NCI-H2081 (cell line): ENCODE measurements at regions not wholly inside any gene's neighbourhood (a gene's known extent, or its start where the extent isn't known, plus 50 kb on each side); places are given as distances from the start of the nearest gene placed in this dataset.

ENCODE experiments used
- DNase-seq, 2 experiments: peaks; one replicate each; lab custom pipeline; 2025; lab: John Stamatoyannopoulos, UW

DNA sequence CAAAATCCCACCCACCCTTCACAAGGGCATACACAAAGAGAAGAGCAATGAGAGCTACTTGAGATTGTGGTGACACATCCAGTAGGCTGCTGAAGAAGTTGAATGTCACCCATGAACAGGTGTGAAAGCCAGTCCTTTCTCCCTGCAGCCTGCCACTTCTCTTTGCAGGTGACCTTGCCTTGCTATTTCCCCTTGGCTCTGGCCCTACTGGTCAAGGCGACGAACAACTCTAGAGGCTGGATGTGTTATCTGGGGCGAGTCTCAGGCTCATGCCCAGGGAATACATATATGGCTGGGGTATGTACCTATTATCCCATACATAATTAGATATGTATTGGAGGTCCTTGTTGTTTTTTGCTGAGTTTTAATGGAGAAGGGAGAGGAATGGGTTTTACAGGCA, 70.2 kb upstream of the EGLN3 start:
- no peak for DNase-seq

DNA sequence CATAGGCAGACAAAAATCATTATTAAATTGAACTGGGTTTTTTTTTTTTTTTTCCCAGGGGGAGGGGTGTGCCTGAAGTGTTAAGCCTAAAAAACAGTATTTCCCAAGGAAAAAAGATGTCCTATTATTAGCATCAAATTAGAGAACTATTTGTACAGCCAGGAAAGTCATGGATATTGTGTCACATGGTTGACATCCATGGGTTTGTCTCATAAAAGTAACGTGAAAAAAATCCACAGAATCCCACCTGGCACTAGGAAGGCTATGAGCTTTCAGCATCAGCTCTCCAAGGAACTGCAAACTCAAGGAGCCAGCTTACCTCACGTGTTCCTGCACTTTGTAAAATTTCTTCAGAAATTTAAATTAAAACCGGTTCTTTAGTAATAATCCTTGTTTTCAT, 69.1 kb upstream of the EGLN3 start:
- DNase-seq: no peak

DNA sequence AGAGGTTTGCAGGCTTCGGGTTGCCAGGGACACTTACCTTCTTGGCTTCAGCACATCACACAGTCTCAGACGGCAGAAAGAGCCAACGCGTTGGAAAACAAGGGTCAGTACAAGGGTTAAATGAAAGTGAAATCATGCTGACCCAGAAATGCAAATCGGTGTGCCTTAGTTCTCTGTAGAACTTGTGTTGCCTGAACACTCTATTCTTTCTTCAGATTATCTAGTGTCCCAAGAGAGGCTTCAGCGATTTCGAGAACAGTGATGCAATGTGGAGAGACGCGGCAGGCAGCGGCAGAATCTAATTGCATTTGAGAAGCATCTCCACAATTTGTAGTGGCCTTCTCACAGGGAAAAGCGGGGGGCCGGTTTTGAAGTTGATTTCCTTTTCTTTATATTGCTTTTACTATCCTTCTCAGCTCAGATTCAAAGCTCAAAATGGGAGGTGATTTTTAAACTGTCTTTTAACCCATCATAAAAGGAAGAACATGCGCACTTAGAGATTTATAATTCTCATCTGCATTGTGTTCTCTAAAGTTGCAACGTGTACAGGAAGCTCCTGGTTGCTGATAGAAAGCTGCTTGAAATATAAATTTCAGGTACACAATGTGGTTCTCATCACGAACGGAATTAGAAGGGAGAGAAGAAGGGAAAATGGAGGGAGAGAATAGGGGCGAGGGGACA, 67.8 kb upstream of the EGLN3 start:
- no peak for DNase-seq

DNA sequence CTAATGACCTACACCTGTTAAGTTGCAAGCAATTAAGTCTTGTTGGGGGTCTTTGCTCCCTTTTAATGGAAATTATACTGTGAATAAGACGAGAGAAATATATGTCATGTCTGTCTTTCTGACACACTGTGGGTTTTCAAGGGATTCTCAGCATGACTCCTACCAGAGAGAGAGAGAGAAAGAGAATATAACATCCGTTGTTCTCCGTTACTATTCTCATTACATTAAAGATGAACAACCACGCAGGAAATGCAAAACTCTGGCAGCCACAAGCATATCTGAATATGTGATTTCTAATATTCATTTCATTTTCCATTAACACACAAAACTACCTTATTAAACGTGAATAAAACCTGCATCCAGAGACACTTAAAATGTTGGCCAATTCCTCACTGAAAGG, 67.3 kb upstream of the EGLN3 start:
- no peak for DNase-seq

DNA sequence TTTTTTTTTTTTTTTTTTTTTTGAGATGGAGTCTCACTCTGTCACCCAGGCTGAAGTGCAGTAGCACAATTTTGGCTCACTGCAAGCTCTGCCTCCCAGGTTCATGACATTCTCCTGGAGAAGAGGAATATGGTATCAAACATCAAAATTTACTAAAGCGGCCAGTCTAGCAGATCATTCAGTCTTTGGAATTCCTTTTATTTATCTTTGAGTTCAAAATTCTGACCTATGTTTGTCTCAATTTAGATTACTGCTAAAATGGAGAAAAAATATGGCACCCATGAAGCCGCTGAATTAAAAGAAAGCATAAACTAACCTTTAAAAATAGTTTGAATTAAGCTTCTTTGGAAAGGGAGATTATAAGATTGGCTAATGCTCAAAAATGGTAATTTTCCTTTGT, 64.5 kb upstream of the EGLN3 start:
- DNase-seq: no peak

DNA sequence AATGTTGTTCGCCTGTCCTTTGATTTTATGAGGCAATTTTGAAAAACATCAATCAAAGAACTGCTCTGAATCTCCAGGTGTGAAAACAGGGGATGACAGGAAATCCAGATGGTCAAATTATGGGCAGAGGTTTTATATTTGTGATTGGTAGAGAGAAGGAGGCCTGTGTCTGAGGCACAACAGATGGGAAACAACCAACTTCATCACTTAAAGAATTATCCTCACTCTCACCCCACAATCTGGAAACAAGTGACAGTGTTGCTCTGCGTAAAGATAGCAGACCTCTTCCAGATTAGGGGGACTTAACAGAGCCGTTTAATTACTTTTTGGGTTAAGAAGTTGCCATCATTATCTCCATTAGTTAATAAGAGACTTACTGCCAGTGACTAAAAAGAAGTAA, 64.1 kb upstream of the EGLN3 start:
- DNase-seq: no peak

DNA sequence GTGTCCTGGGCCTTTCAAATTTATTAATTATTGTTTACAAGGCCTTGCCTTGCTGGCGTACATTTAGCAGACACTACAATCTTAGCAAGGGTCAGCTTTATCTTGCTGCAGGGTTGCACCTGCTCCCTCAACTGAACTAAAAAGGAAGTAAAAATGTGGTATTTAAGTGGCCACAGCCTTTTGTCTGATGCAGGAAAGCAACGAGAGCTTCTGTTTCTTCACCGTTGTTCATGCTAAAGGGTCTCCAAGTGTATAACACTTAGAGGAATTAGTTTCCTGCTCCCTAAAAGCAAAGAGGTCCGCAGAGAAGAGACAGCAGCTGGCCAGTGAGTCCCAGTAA, 62.8 kb upstream of the EGLN3 start:
- DNase-seq: no peak

DNA sequence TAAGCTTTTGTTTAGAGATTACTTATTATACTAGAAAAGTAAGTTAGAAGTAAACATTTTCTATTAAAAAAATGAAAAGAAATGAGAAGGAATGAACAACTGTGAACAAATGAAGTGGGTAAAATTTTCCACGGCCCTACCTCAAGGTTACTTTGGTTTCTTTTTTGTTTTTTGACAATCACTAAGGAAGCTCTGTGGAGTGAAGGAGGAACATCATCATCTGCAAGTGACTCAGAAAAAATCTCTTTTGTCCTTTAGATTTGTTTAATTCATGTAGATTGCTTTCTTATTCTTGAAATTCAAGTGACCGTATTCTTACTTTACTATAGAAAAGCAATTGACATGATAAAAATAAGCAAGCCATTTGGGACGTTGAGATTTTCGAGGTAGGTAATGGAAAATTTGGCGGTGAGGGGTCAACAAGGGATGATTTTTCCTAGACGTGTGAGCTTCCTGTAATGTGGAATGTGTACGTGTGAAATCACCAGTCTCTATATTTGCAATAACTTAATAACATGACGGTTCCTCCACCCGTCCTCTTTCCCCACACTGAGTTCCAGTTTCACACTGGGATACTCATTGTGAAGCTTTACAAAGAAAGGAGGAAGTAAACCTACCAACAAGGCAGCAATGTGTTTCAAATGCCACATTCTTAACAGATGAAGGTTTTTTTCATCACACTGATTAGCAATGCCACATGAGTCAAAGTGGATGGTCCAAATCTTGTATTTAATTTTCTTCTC, 62.3 kb upstream of the EGLN3 start:
- no peak for DNase-seq

DNA sequence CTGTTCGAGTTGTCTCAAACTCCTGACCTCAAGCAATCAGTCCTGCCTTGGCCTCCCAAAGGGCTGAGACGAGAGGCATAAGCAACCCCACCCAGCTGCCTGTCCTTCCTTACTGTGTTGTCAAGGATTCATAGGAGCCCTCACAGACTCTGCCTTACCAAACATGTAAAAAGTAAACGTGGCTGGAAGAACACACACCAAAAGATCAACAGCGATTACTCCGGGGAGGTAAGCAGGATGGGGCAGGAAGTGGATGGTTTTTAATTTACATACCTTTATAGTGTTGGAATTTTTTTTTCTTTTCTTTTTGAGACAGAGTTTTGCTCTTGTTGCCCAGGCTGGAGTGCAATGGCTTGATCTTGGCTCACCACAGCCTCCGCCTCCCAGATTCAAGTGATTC, 61.5 kb upstream of the EGLN3 start:
- DNase-seq: no peak

DNA sequence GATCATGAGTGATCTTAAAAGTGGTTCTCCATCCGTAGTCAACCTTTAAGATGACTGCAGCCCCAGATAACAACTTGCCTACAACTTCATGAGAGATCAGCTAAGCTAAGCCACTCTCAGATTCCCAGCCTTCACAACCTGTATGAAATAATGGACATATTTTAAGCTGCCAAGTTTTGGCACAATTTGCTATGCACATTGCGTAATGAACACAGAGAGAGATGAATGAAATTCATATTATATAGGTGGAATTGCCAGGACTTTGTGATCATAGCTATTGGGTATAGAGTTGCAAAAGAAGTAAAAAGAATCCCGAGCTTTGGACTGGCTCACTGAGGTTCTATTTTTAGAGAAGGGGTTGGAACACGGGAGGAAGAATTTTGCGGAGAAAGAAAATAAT, 59.1 kb upstream of the EGLN3 start:
- DNase-seq: no peak

DNA sequence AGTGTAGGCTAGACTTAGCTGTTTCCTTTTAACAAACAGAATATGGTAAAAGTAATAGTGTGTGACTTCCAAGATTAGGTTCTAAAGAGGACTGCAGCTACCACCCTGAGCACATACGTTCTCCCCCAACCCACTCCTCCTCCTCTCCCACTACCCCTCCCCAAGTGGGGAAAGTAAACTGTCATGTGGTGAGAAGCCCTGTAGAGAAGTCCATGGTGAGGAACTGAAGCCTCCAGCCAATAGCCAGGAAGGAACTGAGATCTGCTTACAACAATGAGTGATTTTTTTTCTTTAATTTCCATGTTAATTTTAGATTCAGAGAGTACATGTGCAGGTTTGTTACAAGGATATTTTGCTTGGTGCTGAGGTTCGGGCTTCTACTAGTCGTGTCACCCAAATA, 57.0 kb upstream of the EGLN3 start:
- no peak for DNase-seq

DNA sequence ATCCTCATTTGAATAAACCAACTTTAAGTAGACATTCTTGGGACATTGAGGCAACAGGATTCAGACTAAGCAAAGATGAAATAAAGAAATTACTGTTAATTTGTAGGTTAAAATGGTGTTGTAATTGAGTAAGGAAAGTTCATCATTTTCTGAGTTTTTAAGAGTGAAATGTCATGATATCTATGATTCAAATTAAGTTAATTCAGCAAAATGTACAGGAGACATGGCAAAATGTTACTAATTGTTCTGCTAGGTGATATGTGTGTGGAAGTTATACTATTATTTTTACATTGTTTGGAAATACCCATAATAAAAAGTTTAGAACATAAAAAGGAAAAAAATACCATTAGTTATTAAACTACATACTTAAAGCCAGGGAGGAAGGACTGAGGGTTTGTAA, 55.0 kb upstream of the EGLN3 start:
- no peak for DNase-seq

DNA sequence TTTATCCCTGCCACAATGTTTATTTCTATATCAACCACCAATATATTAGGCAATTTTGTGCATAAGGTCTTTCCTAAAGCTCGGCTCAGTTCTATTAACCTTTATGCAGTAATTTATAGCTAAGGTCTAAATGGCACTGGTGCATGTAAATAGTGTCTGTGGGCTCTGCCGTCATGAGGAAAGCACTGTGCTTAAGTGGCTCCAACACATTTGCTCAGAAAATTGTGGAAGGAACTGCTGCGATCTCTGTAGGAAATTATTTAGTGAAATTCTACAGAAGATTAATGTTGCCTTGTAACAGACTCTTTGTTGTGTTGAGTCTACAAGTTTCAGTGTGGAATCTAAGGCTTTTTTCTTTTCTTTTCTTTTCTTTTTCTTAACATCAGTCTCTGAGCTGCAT, 54.0 kb upstream of the EGLN3 start:
- DNase-seq: no peak

DNA sequence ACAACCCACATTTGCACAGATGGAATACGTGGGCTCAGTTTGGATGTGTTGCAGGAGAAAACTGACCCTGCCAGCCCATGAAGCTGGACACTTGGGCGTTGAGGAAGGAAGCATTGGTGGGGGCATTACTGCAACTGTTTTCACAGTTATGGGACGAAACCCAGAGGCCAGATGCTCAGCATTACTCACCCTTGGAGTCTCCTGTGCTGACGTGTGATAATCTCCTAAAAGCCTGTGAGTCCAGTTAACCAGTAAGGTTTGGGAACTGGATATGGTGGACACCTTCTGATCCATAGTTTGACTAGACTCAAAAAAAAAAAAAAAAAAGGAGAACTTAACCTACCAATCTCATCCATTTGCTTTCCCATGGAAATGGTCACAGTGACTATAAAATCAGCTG, 52.8 kb upstream of the EGLN3 start:
- no peak for DNase-seq

DNA sequence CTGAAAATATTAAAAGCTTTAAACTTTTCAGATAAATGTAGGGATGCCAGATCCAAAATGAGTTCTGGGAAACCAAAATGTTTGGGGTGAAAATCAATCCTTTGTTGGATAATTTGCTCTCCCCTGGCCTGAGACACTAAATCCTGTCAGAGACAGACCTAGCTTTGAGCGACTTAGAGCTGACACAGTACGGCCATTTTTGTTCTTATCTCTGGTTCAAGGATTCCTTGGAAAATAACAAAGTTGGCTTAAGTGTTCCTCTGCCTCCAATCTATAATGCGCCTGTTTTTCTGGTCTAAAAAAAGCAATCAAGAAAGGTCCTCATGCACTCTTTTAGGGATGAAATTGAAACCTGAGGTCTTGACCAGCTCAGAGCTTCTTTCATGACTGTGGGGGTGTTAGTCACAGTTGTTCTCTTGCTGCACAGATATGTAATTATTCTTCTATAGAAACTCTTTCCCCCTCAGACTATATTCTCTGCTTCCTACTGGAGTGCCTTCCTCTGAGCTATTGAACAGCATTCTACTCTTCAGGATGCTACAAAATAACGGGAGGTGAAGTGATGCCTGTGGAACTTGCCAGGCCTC, 52.3 kb upstream of the EGLN3 start:
- DNase-seq: no peak
